HEK293 (cell line): ENCODE measurements at regions not wholly inside any gene's neighbourhood (a gene's known extent, or its start where the extent isn't known, plus 50 kb on each side); places are given as distances from the start of the nearest gene placed in this dataset.

Experiments
- CTCF ChIA-PET: fragments of 350-600 bp; formaldehyde crosslinking; extraction: SDS; loops from one replicate; lab custom pipeline; 2021; ENCODE audit warnings: antibody characterized with exemption; lab: Yijun Ruan, JAX
- POLR2A ChIA-PET: fragments of 300-600 bp; formaldehyde crosslinking; extraction: SDS; loops from one replicate; lab custom pipeline; 2020; ENCODE audit warnings: antibody characterized with exemption, inconsistent platforms; lab: Yijun Ruan, JAX
- H3K27ac ChIP-seq: fragments of 200-500 bp; sonication (Bioruptor generic); 2 replicates; pipeline ENCODE4 v1.5.1; 2014; ENCODE audit warnings: low read depth, low read length, control low read depth, inconsistent platforms; ENCODE audit errors: extremely low read depth
- H3K36me3 ChIP-seq, 2 experiments: fragments of 200-500 bp in 1 of 2; sonication (Bioruptor generic) in 1 of 2; 1 replicate in 1 of 2; 2 replicates in 1 of 2; pipeline ENCODE4 v1.5.1; 2014 to 2017; ENCODE audit warnings: inconsistent platforms in 2 of 2, low read length in 2 of 2; ENCODE audit not compliant: control insufficient read depth in 2 of 2, insufficient read depth in 1 of 2
- H3K4me1 ChIP-seq: fragments of 200-500 bp; sonication (Bioruptor generic); 2 replicates; pipeline ENCODE4 v1.5.1; 2014; ENCODE audit warnings: mild to moderate bottlenecking, low read length, inconsistent platforms; ENCODE audit not compliant: control insufficient read depth, insufficient read depth
- H3K4me3 ChIP-seq: 2 replicates; pipeline ENCODE4 v1.5.1; 2011; ENCODE audit warnings: low read depth, mild to moderate bottlenecking, control low read depth, low read length, moderate library complexity
- H3K9me3 ChIP-seq: fragments of 200-500 bp; sonication (Bioruptor generic); 2 replicates; pipeline ENCODE4 v1.5.1; 2014; ENCODE audit warnings: low read depth, low read length, inconsistent platforms; ENCODE audit not compliant: control insufficient read depth, insufficient read depth
- HOXA7 ChIP-seq: sonication (generic); formaldehyde crosslinking; IDR thresholded peaks from 2 replicates; pipeline ENCODE4 v1.8.1; 2022; ENCODE audit warnings: missing genetic modification reagents, borderline replicate concordance
- IKZF3 ChIP-seq: fragments of 450-650 bp; IDR thresholded peaks from 2 replicates; pipeline ENCODE4 v1.5.0; 2018; ENCODE audit warnings: missing biosample characterization, mild to moderate bottlenecking, missing genetic modification characterization, moderate library complexity
- PRDM1 ChIP-seq: fragments of 450-650 bp; formaldehyde crosslinking; IDR thresholded peaks from 2 replicates; pipeline ENCODE4; 2016; ENCODE audit warnings: missing biosample characterization, missing genetic modification characterization
- SALL2 ChIP-seq: fragments of 450-650 bp; formaldehyde crosslinking; IDR thresholded peaks from 2 replicates; pipeline ENCODE4 v1.5.0; 2017; ENCODE audit warnings: missing biosample characterization, mild to moderate bottlenecking, missing genetic modification characterization, borderline replicate concordance
- ZNF23 ChIP-seq: fragments of 450-650 bp; formaldehyde crosslinking; IDR thresholded peaks from 2 replicates; pipeline ENCODE4 v1.5.1; 2016; ENCODE audit warnings: missing biosample characterization, missing genetic modification characterization, borderline replicate concordance
- ZNF24 ChIP-seq: fragments of 450-650 bp; formaldehyde crosslinking; IDR thresholded peaks from 2 replicates; pipeline ENCODE4 v1.5.1; 2016; ENCODE audit warnings: missing biosample characterization, missing genetic modification characterization
- ZNF37A ChIP-seq: fragments of 450-650 bp; IDR thresholded peaks from 2 replicates; pipeline ENCODE4 v1.5.1; 2018; ENCODE audit warnings: missing biosample characterization, missing genetic modification characterization
- ZNF560 ChIP-seq: fragments of 450-650 bp; formaldehyde crosslinking; IDR thresholded peaks from 2 replicates; pipeline ENCODE4 v1.5.1; 2017; ENCODE audit warnings: missing biosample characterization, missing genetic modification characterization, borderline replicate concordance
- ZNF658 ChIP-seq: fragments of 450-650 bp; formaldehyde crosslinking; IDR thresholded peaks from 2 replicates; pipeline ENCODE4; 2016; ENCODE audit warnings: missing biosample characterization, missing genetic modification characterization
- ZNF791 ChIP-seq: fragments of 450-650 bp; formaldehyde crosslinking; IDR thresholded peaks from 2 replicates; pipeline ENCODE4 v1.5.1; 2016; ENCODE audit warnings: missing biosample characterization, missing genetic modification characterization
- TF ChIP-seq, protein P1 (sequence below): fragments of 450-650 bp; formaldehyde crosslinking; IDR thresholded peaks from 2 replicates; pipeline ENCODE4 v1.5.1; 2016; ENCODE audit warnings: missing biosample characterization, missing genetic modification characterization, borderline replicate concordance
- TF ChIP-seq, protein P2 (sequence below): fragments of 450-650 bp; formaldehyde crosslinking; IDR thresholded peaks from 2 replicates; pipeline ENCODE4 v1.5.1; 2016; ENCODE audit warnings: missing biosample characterization, missing genetic modification characterization, borderline replicate concordance
- TF ChIP-seq, protein P3 (sequence below): fragments of 450-650 bp; formaldehyde crosslinking; IDR thresholded peaks from 2 replicates; pipeline ENCODE4 v1.5.1; 2016; ENCODE audit warnings: missing biosample characterization, missing genetic modification characterization
- TF ChIP-seq, protein P4 (sequence below): IDR thresholded peaks from 2 replicates; pipeline ENCODE4 v1.6.1; 2011; ENCODE audit warnings: mild to moderate bottlenecking, low read depth, low read length, borderline replicate concordance
- TF ChIP-seq, protein P5 (sequence below): fragments of 450-650 bp; formaldehyde crosslinking; IDR thresholded peaks from 2 replicates; pipeline ENCODE4 v1.5.1; 2016; ENCODE audit warnings: missing biosample characterization, missing genetic modification characterization
- TF ChIP-seq, protein P6 (sequence below): fragments of 450-650 bp; formaldehyde crosslinking; IDR thresholded peaks from 2 replicates; pipeline ENCODE4 v1.5.1; 2016; ENCODE audit warnings: missing biosample characterization, missing genetic modification characterization

DNA sequence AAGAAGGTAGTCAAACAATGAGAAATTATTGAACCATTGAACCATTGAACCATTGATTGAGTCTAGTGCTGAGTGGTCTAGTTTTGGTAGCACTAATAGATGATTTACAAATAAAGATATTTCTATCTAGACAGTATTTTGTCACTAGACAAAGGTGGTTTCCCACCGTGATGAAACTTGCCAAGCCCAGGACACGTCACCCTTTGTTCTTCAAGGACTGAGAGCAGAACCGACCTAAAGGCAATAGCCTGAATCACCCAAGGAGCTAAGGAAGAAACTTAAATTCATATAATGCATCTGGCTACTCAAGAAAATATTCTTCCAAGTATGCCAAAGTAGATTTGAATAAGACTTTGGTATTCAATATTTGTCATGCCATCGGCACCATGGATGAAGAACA is 103.3 kb downstream of the ESM1 start (continued):
- TF ChIP-seq, protein P1, sequence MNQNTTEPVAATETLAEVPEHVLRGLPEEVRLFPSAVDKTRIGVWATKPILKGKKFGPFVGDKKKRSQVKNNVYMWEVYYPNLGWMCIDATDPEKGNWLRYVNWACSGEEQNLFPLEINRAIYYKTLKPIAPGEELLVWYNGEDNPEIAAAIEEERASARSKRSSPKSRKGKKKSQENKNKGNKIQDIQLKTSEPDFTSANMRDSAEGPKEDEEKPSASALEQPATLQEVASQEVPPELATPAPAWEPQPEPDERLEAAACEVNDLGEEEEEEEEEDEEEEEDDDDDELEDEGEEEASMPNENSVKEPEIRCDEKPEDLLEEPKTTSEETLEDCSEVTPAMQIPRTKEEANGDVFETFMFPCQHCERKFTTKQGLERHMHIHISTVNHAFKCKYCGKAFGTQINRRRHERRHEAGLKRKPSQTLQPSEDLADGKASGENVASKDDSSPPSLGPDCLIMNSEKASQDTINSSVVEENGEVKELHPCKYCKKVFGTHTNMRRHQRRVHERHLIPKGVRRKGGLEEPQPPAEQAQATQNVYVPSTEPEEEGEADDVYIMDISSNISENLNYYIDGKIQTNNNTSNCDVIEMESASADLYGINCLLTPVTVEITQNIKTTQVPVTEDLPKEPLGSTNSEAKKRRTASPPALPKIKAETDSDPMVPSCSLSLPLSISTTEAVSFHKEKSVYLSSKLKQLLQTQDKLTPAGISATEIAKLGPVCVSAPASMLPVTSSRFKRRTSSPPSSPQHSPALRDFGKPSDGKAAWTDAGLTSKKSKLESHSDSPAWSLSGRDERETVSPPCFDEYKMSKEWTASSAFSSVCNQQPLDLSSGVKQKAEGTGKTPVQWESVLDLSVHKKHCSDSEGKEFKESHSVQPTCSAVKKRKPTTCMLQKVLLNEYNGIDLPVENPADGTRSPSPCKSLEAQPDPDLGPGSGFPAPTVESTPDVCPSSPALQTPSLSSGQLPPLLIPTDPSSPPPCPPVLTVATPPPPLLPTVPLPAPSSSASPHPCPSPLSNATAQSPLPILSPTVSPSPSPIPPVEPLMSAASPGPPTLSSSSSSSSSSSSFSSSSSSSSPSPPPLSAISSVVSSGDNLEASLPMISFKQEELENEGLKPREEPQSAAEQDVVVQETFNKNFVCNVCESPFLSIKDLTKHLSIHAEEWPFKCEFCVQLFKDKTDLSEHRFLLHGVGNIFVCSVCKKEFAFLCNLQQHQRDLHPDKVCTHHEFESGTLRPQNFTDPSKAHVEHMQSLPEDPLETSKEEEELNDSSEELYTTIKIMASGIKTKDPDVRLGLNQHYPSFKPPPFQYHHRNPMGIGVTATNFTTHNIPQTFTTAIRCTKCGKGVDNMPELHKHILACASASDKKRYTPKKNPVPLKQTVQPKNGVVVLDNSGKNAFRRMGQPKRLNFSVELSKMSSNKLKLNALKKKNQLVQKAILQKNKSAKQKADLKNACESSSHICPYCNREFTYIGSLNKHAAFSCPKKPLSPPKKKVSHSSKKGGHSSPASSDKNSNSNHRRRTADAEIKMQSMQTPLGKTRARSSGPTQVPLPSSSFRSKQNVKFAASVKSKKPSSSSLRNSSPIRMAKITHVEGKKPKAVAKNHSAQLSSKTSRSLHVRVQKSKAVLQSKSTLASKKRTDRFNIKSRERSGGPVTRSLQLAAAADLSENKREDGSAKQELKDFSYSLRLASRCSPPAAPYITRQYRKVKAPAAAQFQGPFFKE (tag by site-specific recombination): no peak
- no peak for TF ChIP-seq ZNF560 (tag by site-specific recombination)
- no peak for TF ChIP-seq ZNF24 (tag by site-specific recombination)
- TF ChIP-seq, protein P2, sequence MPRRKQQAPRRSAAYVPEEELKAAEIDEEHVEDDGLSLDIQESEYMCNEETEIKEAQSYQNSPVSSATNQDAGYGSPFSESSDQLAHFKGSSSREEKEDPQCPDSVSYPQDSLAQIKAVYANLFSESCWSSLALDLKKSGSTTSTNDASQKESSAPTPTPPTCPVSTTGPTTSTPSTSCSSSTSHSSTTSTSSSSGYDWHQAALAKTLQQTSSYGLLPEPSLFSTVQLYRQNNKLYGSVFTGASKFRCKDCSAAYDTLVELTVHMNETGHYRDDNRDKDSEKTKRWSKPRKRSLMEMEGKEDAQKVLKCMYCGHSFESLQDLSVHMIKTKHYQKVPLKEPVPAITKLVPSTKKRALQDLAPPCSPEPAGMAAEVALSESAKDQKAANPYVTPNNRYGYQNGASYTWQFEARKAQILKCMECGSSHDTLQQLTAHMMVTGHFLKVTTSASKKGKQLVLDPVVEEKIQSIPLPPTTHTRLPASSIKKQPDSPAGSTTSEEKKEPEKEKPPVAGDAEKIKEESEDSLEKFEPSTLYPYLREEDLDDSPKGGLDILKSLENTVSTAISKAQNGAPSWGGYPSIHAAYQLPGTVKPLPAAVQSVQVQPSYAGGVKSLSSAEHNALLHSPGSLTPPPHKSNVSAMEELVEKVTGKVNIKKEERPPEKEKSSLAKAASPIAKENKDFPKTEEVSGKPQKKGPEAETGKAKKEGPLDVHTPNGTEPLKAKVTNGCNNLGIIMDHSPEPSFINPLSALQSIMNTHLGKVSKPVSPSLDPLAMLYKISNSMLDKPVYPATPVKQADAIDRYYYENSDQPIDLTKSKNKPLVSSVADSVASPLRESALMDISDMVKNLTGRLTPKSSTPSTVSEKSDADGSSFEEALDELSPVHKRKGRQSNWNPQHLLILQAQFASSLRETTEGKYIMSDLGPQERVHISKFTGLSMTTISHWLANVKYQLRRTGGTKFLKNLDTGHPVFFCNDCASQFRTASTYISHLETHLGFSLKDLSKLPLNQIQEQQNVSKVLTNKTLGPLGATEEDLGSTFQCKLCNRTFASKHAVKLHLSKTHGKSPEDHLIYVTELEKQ (tag by site-specific recombination): no peak
- TF ChIP-seq, protein P3, sequence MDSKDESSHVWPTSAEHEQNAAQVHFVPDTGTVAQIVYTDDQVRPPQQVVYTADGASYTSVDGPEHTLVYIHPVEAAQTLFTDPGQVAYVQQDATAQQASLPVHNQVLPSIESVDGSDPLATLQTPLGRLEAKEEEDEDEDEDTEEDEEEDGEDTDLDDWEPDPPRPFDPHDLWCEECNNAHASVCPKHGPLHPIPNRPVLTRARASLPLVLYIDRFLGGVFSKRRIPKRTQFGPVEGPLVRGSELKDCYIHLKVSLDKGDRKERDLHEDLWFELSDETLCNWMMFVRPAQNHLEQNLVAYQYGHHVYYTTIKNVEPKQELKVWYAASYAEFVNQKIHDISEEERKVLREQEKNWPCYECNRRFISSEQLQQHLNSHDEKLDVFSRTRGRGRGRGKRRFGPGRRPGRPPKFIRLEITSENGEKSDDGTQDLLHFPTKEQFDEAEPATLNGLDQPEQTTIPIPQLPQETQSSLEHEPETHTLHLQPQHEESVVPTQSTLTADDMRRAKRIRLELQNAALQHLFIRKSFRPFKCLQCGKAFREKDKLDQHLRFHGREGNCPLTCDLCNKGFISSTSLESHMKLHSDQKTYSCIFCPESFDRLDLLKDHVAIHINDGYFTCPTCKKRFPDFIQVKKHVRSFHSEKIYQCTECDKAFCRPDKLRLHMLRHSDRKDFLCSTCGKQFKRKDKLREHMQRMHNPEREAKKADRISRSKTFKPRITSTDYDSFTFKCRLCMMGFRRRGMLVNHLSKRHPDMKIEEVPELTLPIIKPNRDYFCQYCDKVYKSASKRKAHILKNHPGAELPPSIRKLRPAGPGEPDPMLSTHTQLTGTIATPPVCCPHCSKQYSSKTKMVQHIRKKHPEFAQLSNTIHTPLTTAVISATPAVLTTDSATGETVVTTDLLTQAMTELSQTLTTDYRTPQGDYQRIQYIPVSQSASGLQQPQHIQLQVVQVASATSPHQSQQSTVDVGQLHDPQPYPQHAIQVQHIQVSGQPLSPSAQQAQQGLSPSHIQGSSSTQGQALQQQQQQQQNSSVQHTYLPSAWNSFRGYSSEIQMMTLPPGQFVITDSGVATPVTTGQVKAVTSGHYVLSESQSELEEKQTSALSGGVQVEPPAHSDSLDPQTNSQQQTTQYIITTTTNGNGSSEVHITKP (tag by site-specific recombination): no peak
- no peak for TF ChIP-seq ZNF23 (tag by site-specific recombination)
- TF ChIP-seq, all 188 proteins: peak for 0

DNA sequence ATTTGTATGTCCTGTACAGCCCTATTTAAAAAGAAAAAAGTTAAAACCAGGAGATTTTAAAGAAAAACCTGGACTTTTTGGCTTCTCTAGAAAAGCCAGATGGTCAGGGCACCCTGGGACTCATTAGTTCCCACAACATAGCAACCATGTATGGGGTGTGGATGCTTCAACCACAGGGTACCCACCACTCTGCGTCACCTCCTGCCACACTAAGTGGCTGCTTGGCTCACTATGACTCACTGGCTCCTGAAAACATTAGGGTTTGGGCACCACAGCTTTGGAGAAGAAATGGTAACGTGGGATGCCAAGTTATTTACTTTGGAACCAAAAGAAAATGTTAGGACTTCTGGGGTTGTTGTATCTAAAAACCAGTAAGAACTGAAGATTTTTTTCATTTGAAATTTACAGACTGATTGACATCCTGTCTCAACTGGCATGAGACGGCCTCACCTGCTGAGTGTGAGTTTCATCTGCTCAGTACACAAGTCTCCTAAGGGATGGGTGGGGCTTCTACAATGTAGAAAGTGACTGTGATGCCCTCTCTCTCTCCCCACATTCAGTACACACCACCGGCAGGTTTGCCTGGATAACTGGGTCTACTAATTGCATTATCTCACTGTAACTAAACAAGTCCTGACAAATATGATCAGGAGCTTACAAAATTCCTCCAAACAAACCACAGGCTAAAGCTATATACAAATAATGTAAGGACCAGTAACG is 103.9 kb downstream of the ESM1 start:
- TF ChIP-seq HOXA7 (CRISPR knock-in tag): no peak
- TF ChIP-seq, protein P4, sequence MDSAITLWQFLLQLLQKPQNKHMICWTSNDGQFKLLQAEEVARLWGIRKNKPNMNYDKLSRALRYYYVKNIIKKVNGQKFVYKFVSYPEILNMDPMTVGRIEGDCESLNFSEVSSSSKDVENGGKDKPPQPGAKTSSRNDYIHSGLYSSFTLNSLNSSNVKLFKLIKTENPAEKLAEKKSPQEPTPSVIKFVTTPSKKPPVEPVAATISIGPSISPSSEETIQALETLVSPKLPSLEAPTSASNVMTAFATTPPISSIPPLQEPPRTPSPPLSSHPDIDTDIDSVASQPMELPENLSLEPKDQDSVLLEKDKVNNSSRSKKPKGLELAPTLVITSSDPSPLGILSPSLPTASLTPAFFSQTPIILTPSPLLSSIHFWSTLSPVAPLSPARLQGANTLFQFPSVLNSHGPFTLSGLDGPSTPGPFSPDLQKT: no peak
- no peak for TF ChIP-seq IKZF3
- TF ChIP-seq ZNF791: no peak
- TF ChIP-seq, protein P5, sequence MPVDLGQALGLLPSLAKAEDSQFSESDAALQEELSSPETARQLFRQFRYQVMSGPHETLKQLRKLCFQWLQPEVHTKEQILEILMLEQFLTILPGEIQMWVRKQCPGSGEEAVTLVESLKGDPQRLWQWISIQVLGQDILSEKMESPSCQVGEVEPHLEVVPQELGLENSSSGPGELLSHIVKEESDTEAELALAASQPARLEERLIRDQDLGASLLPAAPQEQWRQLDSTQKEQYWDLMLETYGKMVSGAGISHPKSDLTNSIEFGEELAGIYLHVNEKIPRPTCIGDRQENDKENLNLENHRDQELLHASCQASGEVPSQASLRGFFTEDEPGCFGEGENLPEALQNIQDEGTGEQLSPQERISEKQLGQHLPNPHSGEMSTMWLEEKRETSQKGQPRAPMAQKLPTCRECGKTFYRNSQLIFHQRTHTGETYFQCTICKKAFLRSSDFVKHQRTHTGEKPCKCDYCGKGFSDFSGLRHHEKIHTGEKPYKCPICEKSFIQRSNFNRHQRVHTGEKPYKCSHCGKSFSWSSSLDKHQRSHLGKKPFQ (tag by site-specific recombination): no peak
- TF ChIP-seq SALL2 (tag by site-specific recombination): no peak
- no peak for TF ChIP-seq ZNF37A (tag by site-specific recombination)
- TF ChIP-seq, protein P6, sequence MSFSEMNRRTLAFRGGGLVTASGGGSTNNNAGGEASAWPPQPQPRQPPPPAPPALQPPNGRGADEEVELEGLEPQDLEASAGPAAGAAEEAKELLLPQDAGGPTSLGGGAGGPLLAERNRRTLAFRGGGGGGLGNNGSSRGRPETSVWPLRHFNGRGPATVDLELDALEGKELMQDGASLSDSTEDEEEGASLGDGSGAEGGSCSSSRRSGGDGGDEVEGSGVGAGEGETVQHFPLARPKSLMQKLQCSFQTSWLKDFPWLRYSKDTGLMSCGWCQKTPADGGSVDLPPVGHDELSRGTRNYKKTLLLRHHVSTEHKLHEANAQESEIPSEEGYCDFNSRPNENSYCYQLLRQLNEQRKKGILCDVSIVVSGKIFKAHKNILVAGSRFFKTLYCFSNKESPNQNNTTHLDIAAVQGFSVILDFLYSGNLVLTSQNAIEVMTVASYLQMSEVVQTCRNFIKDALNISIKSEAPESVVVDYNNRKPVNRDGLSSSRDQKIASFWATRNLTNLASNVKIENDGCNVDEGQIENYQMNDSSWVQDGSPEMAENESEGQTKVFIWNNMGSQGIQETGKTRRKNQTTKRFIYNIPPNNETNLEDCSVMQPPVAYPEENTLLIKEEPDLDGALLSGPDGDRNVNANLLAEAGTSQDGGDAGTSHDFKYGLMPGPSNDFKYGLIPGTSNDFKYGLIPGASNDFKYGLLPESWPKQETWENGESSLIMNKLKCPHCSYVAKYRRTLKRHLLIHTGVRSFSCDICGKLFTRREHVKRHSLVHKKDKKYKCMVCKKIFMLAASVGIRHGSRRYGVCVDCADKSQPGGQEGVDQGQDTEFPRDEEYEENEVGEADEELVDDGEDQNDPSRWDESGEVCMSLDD (tag by site-specific recombination): no peak
- no peak for TF ChIP-seq ZNF658 (tag by site-specific recombination)
- no peak for TF ChIP-seq PRDM1 (tag by site-specific recombination)
- TF ChIP-seq, all 188 proteins: peak for 0
- no peaks in the 10 kb centered on the region for H3K4me1 ChIP-seq
- H3K4me3 ChIP-seq: no peak overlapping the region
- ChIA-PET POLR2A (no interaction called here), CTCF (interaction anchor here (2.8 to 5.8 kb wide), 2 partner anchors 13 to 15 kb away, joined by 10 to 30 read pairs; no protein-coding TSS in a partner anchor)
- H3K9me3 ChIP-seq: no peaks in the 10 kb centered on the region
- no peaks in the 10 kb centered on the region for H3K36me3 ChIP-seq
- H3K27ac ChIP-seq: no peak overlapping the region
